ENCODE measurements at regions not wholly inside any gene's neighbourhood (a gene's known extent, or its start where the extent isn't known, plus 50 kb on each side); places are given as distances from the start of the nearest gene placed in this dataset.

GRCh38 chr9:33684831-33685230 is 110.5 kb upstream of the PRSS3 start (continued):
- TF ChIP-seq, protein P1, sequence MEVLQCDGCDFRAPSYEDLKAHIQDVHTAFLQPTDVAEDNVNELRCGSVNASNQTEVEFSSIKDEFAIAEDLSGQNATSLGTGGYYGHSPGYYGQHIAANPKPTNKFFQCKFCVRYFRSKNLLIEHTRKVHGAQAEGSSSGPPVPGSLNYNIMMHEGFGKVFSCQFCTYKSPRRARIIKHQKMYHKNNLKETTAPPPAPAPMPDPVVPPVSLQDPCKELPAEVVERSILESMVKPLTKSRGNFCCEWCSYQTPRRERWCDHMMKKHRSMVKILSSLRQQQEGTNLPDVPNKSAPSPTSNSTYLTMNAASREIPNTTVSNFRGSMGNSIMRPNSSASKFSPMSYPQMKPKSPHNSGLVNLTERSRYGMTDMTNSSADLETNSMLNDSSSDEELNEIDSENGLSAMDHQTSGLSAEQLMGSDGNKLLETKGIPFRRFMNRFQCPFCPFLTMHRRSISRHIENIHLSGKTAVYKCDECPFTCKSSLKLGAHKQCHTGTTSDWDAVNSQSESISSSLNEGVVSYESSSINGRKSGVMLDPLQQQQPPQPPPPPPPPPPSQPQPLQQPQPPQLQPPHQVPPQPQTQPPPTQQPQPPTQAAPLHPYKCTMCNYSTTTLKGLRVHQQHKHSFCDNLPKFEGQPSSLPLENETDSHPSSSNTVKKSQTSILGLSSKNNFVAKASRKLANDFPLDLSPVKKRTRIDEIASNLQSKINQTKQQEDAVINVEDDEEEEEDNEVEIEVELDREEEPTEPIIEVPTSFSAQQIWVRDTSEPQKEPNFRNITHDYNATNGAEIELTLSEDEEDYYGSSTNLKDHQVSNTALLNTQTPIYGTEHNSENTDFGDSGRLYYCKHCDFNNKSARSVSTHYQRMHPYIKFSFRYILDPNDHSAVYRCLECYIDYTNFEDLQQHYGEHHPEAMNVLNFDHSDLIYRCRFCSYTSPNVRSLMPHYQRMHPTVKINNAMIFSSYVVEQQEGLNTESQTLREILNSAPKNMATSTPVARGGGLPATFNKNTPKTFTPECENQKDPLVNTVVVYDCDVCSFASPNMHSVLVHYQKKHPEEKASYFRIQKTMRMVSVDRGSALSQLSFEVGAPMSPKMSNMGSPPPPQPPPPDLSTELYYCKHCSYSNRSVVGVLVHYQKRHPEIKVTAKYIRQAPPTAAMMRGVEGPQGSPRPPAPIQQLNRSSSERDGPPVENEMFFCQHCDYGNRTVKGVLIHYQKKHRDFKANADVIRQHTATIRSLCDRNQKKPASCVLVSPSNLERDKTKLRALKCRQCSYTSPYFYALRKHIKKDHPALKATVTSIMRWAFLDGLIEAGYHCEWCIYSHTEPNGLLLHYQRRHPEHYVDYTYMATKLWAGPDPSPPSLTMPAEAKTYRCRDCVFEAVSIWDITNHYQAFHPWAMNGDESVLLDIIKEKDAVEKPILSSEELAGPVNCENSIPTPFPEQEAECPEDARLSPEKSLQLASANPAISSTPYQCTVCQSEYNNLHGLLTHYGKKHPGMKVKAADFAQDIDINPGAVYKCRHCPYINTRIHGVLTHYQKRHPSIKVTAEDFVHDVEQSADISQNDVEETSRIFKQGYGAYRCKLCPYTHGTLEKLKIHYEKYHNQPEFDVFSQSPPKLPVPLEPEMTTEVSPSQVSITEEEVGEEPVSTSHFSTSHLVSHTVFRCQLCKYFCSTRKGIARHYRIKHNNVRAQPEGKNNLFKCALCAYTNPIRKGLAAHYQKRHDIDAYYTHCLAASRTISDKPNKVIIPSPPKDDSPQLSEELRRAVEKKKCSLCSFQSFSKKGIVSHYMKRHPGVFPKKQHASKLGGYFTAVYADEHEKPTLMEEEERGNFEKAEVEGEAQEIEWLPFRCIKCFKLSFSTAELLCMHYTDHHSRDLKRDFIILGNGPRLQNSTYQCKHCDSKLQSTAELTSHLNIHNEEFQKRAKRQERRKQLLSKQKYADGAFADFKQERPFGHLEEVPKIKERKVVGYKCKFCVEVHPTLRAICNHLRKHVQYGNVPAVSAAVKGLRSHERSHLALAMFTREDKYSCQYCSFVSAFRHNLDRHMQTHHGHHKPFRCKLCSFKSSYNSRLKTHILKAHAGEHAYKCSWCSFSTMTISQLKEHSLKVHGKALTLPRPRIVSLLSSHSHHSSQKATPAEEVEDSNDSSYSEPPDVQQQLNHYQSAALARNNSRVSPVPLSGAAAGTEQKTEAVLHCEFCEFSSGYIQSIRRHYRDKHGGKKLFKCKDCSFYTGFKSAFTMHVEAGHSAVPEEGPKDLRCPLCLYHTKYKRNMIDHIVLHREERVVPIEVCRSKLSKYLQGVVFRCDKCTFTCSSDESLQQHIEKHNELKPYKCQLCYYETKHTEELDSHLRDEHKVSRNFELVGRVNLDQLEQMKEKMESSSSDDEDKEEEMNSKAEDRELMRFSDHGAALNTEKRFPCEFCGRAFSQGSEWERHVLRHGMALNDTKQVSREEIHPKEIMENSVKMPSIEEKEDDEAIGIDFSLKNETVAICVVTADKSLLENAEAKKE (CRISPR knock-in tag; IDR thresholded peaks at IDR 0.05), result no peak

GRCh38 chr9:33686942-33687341 is 108.4 kb upstream of the PRSS3 start:
- Mint-ChIP-seq H3K36me3 (ENCODE audit: low read depth) (no peaks in the 10 kb centered on the region), H3K4me3 (no peak overlapping the region), H3K27me3 (ENCODE audit: insufficient read depth, low read depth, poor library complexity) (no peaks in the 10 kb centered on the region), H3K9me3 (no peaks in the 10 kb centered on the region), H3K27ac (no peak overlapping the region), H3K4me1 (no peaks in the 10 kb centered on the region)
- H2AFZ ChIP-seq, result no peak overlapping the region
- H3K4me3 ChIP-seq, result no peak overlapping the region
- no peak overlapping the region for H3K27ac ChIP-seq (ENCODE audit: low read depth)
- H3K79me2 ChIP-seq (replicated peaks; ENCODE audit: insufficient read depth), result no peaks in the 10 kb centered on the region
- DNase-seq (ENCODE audit: low spot score) (no peak), ATAC-seq (no peak)
- no peak overlapping the region for H3K4me2 ChIP-seq
- H3F3A ChIP-seq (replicated peaks; ENCODE audit: low read depth), result no peaks in the 10 kb centered on the region
- H3K27me3 ChIP-seq (ENCODE audit: insufficient read depth), result no peaks in the 10 kb centered on the region
- no peaks in the 10 kb centered on the region for H3K9me2 ChIP-seq (ENCODE audit: insufficient read depth)
- H4K20me1 ChIP-seq (replicated peaks; ENCODE audit: insufficient read depth), result no peaks in the 10 kb centered on the region
- no peaks in the 10 kb centered on the region for H3K36me3 ChIP-seq (ENCODE audit: insufficient read depth)
- no peaks in the 10 kb centered on the region for H3K4me1 ChIP-seq (ENCODE audit: insufficient read depth)
- TF ChIP-seq CREB1 (CRISPR knock-in tag; IDR thresholded peaks at IDR 0.05; ENCODE audit: low read depth) (no peak), EZH2phosphoT487 (IDR thresholded peaks at IDR 0.05; ENCODE audit: unreplicated experiment) (no peak), ZNF114 (CRISPR knock-in tag; IDR thresholded peaks at IDR 0.05) (no peak), REST (IDR thresholded peaks at IDR 0.05; ENCODE audit: unreplicated experiment) (no peak), EZH2 (IDR thresholded peaks at IDR 0.05; ENCODE audit: low read depth, unreplicated experiment) (no peak)
- TF ChIP-seq, protein P1 (CRISPR knock-in tag; IDR thresholded peaks at IDR 0.05), result no peak

All from GM23338 (cell line).